ENCODE measurements at regions not wholly inside any gene's neighbourhood (a gene's known extent, or its start where the extent isn't known, plus 50 kb on each side); places are given as distances from the start of the nearest gene placed in this dataset.

DNA sequence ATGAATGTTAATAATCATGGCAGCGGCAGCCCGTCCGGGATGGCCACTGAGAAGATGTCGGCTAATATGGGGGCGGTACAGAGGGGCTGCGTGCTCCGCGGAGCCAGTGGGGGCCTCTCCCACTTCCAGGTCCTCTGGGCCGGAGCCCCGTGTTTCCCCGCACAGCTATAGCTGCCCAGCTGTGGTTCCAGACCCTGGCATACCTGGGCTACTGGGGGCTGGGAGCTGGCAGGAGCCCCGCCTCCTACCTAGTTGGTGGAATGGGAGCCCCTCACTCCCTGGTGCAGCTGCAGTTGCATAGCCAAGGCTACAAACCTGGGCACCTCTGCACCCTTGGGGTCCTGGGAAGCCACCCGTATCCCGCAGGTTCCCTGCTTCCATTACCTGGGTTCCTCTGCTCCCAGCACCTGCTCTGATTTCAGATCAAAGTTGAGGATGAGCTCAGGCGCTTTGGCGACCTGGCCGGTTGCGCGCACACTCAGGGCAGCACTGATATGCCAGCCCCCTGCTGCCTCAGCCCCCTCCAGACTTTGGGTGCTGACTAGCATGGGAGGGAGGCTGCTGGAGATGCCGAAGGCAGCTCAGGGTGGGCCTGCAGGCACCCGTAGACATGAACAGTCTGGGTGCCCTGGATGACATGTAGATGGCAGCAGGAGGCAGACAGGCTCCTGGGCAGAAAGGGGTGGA is 236.5 kb upstream of the SEMA3D start:
- no peak overlapping the region for H3K4me3 ChIP-seq (ENCODE audit: low read length)
- TF ChIP-seq, protein P1, sequence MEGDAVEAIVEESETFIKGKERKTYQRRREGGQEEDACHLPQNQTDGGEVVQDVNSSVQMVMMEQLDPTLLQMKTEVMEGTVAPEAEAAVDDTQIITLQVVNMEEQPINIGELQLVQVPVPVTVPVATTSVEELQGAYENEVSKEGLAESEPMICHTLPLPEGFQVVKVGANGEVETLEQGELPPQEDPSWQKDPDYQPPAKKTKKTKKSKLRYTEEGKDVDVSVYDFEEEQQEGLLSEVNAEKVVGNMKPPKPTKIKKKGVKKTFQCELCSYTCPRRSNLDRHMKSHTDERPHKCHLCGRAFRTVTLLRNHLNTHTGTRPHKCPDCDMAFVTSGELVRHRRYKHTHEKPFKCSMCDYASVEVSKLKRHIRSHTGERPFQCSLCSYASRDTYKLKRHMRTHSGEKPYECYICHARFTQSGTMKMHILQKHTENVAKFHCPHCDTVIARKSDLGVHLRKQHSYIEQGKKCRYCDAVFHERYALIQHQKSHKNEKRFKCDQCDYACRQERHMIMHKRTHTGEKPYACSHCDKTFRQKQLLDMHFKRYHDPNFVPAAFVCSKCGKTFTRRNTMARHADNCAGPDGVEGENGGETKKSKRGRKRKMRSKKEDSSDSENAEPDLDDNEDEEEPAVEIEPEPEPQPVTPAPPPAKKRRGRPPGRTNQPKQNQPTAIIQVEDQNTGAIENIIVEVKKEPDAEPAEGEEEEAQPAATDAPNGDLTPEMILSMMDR (IDR thresholded peaks at IDR 0.05; ENCODE audit: insufficient read depth, low read depth, low read length, missing control alignments) = no peak
- DNase-seq (ENCODE audit: low read depth) = no peak

DNA sequence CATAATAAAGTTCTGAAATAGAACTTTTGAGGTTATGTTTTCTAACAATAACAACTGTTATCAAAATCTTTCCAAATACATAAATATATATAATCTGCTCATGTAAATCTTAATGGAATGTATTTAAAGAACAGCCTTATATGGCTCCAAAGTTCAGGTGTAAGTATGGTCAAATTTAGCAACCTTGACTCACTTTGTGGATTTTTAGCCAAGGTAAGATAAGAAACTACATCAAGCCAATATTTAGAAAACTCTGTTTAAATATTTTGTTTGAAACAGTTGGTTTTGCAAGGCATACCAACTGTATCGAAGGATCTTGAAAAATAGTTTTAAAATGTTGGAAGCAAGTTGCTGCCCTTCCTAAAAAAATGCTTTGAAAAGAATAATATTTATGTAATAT is 228.9 kb upstream of the SEMA3D start:
- TF ChIP-seq, protein P1 (IDR thresholded peaks at IDR 0.05; ENCODE audit: insufficient read depth, low read depth, low read length, missing control alignments) = no peak
- DNase-seq (ENCODE audit: low read depth) = no peak
- no peak overlapping the region for H3K4me3 ChIP-seq (ENCODE audit: low read length)

DNA sequence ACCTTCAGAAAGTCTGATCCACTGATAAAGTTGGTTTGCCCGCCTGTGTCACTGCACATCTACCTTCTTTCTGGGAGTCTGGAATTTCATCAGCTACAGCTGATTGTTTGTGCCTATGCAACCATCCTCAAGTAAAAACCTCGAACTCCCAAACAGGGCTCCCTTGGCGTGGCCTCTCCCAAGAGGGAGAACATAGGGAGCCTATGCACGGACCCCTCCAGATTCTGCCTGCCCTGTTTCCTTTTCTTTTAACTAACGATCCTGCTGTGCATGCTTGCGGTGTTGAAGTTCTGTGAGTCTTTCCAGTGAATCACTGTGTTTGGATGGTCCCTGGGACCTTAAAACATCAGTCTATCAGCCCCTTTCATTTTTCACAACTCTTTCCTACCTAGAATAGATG is 226.9 kb upstream of the SEMA3D start:
- H3K4me3 ChIP-seq (ENCODE audit: low read length) = no peak overlapping the region
- TF ChIP-seq, protein P1 (IDR thresholded peaks at IDR 0.05; ENCODE audit: insufficient read depth, low read depth, low read length, missing control alignments) = no peak
- DNase-seq (ENCODE audit: low read depth) = no peak

DNA sequence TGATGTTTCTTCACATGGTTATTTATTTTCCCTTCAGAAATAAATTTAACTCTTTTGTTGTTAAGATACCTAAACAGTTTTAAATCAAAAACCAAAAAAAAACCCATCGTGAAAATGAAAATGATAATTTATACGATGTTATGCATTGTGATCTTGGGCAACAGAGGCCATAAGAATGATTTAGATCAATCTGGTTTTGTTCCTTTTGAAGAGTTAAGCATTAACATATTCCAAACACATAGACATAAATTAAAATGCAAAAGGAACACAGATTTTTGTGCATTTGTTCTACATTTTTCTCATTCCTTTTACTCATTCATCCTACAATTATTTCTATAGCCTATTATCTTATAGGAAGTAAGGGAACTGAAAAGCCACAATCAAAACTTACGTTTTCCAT is 226.1 kb upstream of the SEMA3D start:
- TF ChIP-seq, protein P1 (IDR thresholded peaks at IDR 0.05; ENCODE audit: insufficient read depth, low read depth, low read length, missing control alignments) = no peak
- H3K4me3 ChIP-seq (ENCODE audit: low read length) = no peak overlapping the region
- no peak for DNase-seq (ENCODE audit: low read depth)

DNA sequence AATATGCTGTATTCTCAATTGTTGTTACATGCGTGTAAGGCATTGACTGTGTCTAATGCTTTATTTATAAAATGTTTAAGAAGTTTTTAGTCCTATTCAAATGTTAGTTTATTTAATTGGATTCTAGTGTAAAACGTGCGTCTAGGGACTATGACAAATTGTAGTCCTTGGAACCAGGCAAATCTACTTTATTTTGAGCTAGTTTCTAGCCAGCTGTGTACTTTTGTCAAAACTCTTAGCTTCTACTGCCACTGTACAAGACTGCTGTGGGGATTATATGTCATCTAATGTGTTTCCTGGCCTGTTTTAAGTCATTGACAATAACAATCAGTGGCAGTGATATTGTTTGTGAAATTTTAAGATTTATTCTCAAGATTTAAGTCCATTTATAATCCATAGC is 220.5 kb upstream of the SEMA3D start:
- TF ChIP-seq, protein P1 (IDR thresholded peaks at IDR 0.05; ENCODE audit: insufficient read depth, low read depth, low read length, missing control alignments) = no peak
- H3K4me3 ChIP-seq (ENCODE audit: low read length) = no peak overlapping the region
- no peak for DNase-seq (ENCODE audit: low read depth)

DNA sequence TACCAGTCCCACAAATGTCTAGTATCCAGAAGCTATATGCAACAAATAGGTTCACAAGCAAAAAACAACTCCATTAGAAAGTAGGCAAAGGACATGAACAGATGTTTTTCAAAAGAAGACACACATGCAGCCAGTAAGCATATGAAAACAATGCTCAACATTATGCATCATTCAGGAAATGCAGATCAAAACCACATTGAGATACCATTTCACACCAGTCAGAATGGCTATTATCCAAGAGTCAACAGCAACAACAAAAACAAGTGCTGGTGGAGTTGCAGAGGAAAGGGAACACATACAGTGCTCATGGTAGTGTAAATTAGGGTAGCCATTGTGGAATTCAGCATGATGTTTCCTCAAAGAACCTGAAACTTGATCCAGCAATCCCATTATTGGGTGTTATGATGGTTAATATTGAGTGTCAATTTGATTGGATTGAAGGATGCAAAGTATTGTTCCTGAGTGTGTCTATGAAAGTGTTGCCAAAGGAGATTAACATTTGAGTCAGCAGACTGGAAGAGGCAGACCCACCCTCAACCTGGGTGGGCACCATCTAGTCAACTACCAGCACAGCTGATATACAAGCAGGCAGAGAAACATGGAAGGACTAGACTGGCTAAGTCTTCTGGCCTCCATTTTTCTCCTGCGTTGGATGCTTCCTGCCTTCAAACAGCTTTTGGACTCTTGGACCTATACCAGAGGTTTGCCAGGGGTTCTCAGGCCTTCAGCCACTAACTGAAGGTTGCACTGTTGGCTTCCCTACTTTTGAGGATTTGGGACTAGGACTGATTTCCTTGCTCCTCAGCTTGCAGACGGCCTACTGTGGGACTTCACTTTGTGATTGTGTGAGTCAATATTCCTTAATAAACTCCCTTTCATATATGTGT is 218.4 kb upstream of the SEMA3D start:
- H3K4me3 ChIP-seq (ENCODE audit: low read length) = no peak overlapping the region
- DNase-seq (ENCODE audit: low read depth) = no peak
- TF ChIP-seq, protein P1 (IDR thresholded peaks at IDR 0.05; ENCODE audit: insufficient read depth, low read depth, low read length, missing control alignments) = no peak

All from epithelial cell of esophagus (primary cell).